MCF 10A (cell line): ENCODE measurements at regions not wholly inside any gene's neighbourhood (a gene's known extent, or its start where the extent isn't known, plus 50 kb on each side); places are given as distances from the start of the nearest gene placed in this dataset.
A peak's percentile ranks its signal among the peaks of the same experiment; 100 is the strongest.

Experiments
- BruUV-seq: library from RNA; stranded (reverse); fragments of 400-500 nt; replicated peaks from 2 replicates; lab custom pipeline; 2021; lab: Mats Ljungman, UMichigan
- CTCF ChIA-PET: fragments of 300-600 bp; sonication (Branson Sonifier 250); formaldehyde crosslinking; extraction: SDS; loops from one replicate; lab custom pipeline; 2021; ENCODE audit warnings: antibody characterized with exemption, inconsistent platforms; lab: Yijun Ruan, JAX
- POLR2A ChIA-PET: fragments of 300-600, 350-650 bp; sonication (Branson Sonifier 250); formaldehyde crosslinking; extraction: SDS; loops from one replicate; lab custom pipeline; 2020; ENCODE audit warnings: antibody characterized with exemption, inconsistent platforms; lab: Yijun Ruan, JAX
- DNase-seq: peaks from one replicate; pipeline ENCODE4 v3.0.0-alpha.2; 2018; ENCODE audit not compliant: unreplicated experiment
- H3K27ac Mint-ChIP-seq: one replicate; pipeline ENCODE4 v1.8.0; 2022; ENCODE audit warnings: mild to moderate bottlenecking, low read depth, mixed read lengths; ENCODE audit not compliant: unreplicated experiment
- H3K27me3 Mint-ChIP-seq: one replicate; pipeline ENCODE4 v1.8.0; 2022; ENCODE audit warnings: mixed read lengths; ENCODE audit not compliant: insufficient read depth, unreplicated experiment
- H3K36me3 Mint-ChIP-seq: one replicate; pipeline ENCODE4 v1.8.0; 2022; ENCODE audit warnings: mild to moderate bottlenecking, moderate library complexity, mixed read lengths; ENCODE audit not compliant: insufficient read depth, unreplicated experiment
- H3K4me1 Mint-ChIP-seq: one replicate; pipeline ENCODE4 v1.8.0; 2022; ENCODE audit warnings: mixed read lengths; ENCODE audit not compliant: insufficient read depth, unreplicated experiment
- H3K4me3 Mint-ChIP-seq: one replicate; pipeline ENCODE4 v1.8.0; 2022; ENCODE audit warnings: mild to moderate bottlenecking, moderate library complexity, mixed read lengths; ENCODE audit not compliant: unreplicated experiment
- H3K9me3 Mint-ChIP-seq: one replicate; pipeline ENCODE4 v1.8.0; 2022; ENCODE audit warnings: mixed read lengths; ENCODE audit not compliant: unreplicated experiment
- CTCF ChIP-seq: fragments of 200-600 bp; IDR thresholded peaks from one replicate; pipeline ENCODE4 v1.8.0; 2022; ENCODE audit warnings: antibody characterized with exemption, mild to moderate bottlenecking; ENCODE audit not compliant: unreplicated experiment
- intact Hi-C: fragments of 100-400 bp; cut with micrococcal nuclease; formaldehyde crosslinking; loops from 2 replicates; pipeline ENCODE4 v1.14.1; 2022

GRCh38 chr18:68267583-68267982 is 447.3 kb downstream of the TMX3 start:
- CTCF ChIA-PET = no interaction called here
- intact Hi-C loops = no loop called here
- no peaks in the 10 kb centered on the region for H3K36me3 Mint-ChIP-seq
- BruUV-seq = no TSS peak
- no peaks in the 10 kb centered on the region for H3K27me3 Mint-ChIP-seq
- DNase-seq = peak; percentile 36
- POLR2A ChIA-PET = no interaction called here
- no peak overlapping the region for H3K27ac Mint-ChIP-seq
- H3K4me3 Mint-ChIP-seq = no peak overlapping the region
- H3K4me1 Mint-ChIP-seq = peaks cover 17% of the 10 kb centered on the region
- peaks cover 8% of the 10 kb centered on the region for H3K9me3 Mint-ChIP-seq
- no peak for TF ChIP-seq CTCF

GRCh38 chr18:68263481-68263880 is 451.4 kb downstream of the TMX3 start:
- peak overlapping the region; percentile 62 for H3K4me3 Mint-ChIP-seq
- ChIA-PET POLR2A (interaction anchor here (0.7 kb wide), 1 partner anchor 746 kb away, joined by 4 read pairs; no protein-coding TSS in a partner anchor), CTCF (no interaction called here)
- H3K36me3 Mint-ChIP-seq = no peaks in the 10 kb centered on the region
- H3K9me3 Mint-ChIP-seq = peaks cover 8% of the 10 kb centered on the region
- H3K4me1 Mint-ChIP-seq = peaks cover 17% of the 10 kb centered on the region
- no TSS peak for BruUV-seq
- DNase-seq = peak; percentile 43
- H3K27me3 Mint-ChIP-seq = no peaks in the 10 kb centered on the region
- intact Hi-C loops = loop anchor here (5.0 kb wide), 3 partner anchors 144 to 746 kb away; partner anchors contain the start of gene DSEL
- no peak for TF ChIP-seq CTCF
- H3K27ac Mint-ChIP-seq = peak overlapping the region; percentile 87

GRCh38 chr18:68262690-68263294 is 452.1 kb downstream of the TMX3 start:
- peak overlapping the region; percentile 43 for H3K4me3 Mint-ChIP-seq
- intact Hi-C loops = loop anchor here (5.0 kb wide), 3 partner anchors 145 to 745 kb away; partner anchors contain the start of gene DSEL
- H3K4me1 Mint-ChIP-seq = peaks cover 17% of the 10 kb centered on the region
- H3K27ac Mint-ChIP-seq = peak overlapping the region; percentile 87
- peaks cover 8% of the 10 kb centered on the region for H3K9me3 Mint-ChIP-seq
- TF ChIP-seq CTCF = no peak
- POLR2A ChIA-PET = interaction anchor here (0.6 to 1.0 kb wide), 3 partner anchors 10 to 743 kb away, joined by 3 to 4 read pairs (median 3); no protein-coding TSS in a partner anchor
- BruUV-seq = no TSS peak
- H3K27me3 Mint-ChIP-seq = no peaks in the 10 kb centered on the region
- no peaks in the 10 kb centered on the region for H3K36me3 Mint-ChIP-seq
- CTCF ChIA-PET = no interaction called here
- DNase-seq = peak; percentile 65

- POLR2A ChIA-PET = no interaction called here
- Mint-ChIP-seq H3K4me1 (no peaks in the 10 kb centered on the region), H3K27ac (no peak overlapping the region), H3K4me3 (no peak overlapping the region), H3K27me3 (no peaks in the 10 kb centered on the region), H3K36me3 (no peaks in the 10 kb centered on the region), H3K9me3 (no peaks in the 10 kb centered on the region)
- BruUV-seq = no TSS peak
- no peak for DNase-seq
- intact Hi-C loops = no loop called here
- CTCF ChIA-PET = no interaction called here
- TF ChIP-seq CTCF = no peak
These were observed 458.4 kb downstream of the TMX3 start for GRCh38 chr18:68256418-68257067.
